H1 (cell line): ENCODE measurements at regions not wholly inside any gene's neighbourhood (a gene's known extent, or its start where the extent isn't known, plus 50 kb on each side); places are given as distances from the start of the nearest gene placed in this dataset.

Source experiments
- GTF2F1 ChIP-seq: IDR thresholded peaks from 2 replicates; pipeline ENCODE4 v1.6.1; 2012; ENCODE audit warnings: low read depth, low read length, improper control_type of control experiment, borderline replicate concordance
- NRF1 ChIP-seq: IDR thresholded peaks from 2 replicates; pipeline ENCODE4 v1.6.1; 2011; ENCODE audit warnings: mild to moderate bottlenecking, low read depth, low read length, improper control_type of control experiment
- RBBP5 ChIP-seq: IDR thresholded peaks from 2 replicates; pipeline ENCODE4 v1.7.1; 2012; ENCODE audit warnings: low read depth, mild to moderate bottlenecking, inconsistent platforms, low read length, moderate library complexity, borderline replicate concordance
- SRF ChIP-seq: IDR thresholded peaks from 2 replicates; pipeline ENCODE4 v1.6.1; 2011; ENCODE audit warnings: mild to moderate bottlenecking, low read depth, low read length, moderate library complexity
- TF ChIP-seq, protein P1 (sequence below): fragments of 300-600 bp; sonication (generic); IDR thresholded peaks from 2 replicates; pipeline ENCODE4 v1.7.1; 2012; ENCODE audit warnings: low read length, moderate library complexity, mild to moderate bottlenecking, inconsistent platforms; ENCODE audit not compliant: insufficient replicate concordance

DNA sequence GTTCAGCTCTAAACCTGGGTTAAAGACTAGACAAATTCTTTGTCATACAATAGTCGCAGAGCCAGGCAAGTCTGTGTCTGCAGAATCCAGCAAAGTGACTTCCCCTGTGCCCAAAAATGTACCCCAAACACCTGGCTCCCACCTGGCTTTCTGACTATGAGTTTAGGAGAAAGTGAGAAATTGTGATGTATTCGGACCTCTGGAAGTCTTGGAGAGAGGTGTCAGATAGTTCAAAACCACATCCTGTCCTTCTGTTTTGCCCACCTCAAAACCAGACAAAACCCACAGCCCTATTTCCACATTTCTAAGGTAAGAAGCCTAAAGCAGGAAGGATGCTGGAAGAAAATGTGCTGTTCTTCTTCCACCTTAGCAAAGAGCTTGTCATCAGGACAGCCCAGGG, 63.8 kb upstream of the CLMP start (continued):
- TF ChIP-seq, protein P1, sequence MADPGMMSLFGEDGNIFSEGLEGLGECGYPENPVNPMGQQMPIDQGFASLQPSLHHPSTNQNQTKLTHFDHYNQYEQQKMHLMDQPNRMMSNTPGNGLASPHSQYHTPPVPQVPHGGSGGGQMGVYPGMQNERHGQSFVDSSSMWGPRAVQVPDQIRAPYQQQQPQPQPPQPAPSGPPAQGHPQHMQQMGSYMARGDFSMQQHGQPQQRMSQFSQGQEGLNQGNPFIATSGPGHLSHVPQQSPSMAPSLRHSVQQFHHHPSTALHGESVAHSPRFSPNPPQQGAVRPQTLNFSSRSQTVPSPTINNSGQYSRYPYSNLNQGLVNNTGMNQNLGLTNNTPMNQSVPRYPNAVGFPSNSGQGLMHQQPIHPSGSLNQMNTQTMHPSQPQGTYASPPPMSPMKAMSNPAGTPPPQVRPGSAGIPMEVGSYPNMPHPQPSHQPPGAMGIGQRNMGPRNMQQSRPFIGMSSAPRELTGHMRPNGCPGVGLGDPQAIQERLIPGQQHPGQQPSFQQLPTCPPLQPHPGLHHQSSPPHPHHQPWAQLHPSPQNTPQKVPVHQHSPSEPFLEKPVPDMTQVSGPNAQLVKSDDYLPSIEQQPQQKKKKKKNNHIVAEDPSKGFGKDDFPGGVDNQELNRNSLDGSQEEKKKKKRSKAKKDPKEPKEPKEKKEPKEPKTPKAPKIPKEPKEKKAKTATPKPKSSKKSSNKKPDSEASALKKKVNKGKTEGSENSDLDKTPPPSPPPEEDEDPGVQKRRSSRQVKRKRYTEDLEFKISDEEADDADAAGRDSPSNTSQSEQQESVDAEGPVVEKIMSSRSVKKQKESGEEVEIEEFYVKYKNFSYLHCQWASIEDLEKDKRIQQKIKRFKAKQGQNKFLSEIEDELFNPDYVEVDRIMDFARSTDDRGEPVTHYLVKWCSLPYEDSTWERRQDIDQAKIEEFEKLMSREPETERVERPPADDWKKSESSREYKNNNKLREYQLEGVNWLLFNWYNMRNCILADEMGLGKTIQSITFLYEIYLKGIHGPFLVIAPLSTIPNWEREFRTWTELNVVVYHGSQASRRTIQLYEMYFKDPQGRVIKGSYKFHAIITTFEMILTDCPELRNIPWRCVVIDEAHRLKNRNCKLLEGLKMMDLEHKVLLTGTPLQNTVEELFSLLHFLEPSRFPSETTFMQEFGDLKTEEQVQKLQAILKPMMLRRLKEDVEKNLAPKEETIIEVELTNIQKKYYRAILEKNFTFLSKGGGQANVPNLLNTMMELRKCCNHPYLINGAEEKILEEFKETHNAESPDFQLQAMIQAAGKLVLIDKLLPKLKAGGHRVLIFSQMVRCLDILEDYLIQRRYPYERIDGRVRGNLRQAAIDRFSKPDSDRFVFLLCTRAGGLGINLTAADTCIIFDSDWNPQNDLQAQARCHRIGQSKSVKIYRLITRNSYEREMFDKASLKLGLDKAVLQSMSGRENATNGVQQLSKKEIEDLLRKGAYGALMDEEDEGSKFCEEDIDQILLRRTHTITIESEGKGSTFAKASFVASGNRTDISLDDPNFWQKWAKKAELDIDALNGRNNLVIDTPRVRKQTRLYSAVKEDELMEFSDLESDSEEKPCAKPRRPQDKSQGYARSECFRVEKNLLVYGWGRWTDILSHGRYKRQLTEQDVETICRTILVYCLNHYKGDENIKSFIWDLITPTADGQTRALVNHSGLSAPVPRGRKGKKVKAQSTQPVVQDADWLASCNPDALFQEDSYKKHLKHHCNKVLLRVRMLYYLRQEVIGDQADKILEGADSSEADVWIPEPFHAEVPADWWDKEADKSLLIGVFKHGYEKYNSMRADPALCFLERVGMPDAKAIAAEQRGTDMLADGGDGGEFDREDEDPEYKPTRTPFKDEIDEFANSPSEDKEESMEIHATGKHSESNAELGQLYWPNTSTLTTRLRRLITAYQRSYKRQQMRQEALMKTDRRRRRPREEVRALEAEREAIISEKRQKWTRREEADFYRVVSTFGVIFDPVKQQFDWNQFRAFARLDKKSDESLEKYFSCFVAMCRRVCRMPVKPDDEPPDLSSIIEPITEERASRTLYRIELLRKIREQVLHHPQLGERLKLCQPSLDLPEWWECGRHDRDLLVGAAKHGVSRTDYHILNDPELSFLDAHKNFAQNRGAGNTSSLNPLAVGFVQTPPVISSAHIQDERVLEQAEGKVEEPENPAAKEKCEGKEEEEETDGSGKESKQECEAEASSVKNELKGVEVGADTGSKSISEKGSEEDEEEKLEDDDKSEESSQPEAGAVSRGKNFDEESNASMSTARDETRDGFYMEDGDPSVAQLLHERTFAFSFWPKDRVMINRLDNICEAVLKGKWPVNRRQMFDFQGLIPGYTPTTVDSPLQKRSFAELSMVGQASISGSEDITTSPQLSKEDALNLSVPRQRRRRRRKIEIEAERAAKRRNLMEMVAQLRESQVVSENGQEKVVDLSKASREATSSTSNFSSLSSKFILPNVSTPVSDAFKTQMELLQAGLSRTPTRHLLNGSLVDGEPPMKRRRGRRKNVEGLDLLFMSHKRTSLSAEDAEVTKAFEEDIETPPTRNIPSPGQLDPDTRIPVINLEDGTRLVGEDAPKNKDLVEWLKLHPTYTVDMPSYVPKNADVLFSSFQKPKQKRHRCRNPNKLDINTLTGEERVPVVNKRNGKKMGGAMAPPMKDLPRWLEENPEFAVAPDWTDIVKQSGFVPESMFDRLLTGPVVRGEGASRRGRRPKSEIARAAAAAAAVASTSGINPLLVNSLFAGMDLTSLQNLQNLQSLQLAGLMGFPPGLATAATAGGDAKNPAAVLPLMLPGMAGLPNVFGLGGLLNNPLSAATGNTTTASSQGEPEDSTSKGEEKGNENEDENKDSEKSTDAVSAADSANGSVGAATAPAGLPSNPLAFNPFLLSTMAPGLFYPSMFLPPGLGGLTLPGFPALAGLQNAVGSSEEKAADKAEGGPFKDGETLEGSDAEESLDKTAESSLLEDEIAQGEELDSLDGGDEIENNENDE = no peak
- no peak for TF ChIP-seq GTF2F1
- no peak for TF ChIP-seq SRF
- no peak for TF ChIP-seq RBBP5
- no peak for TF ChIP-seq NRF1
